Stimulated activated effector memory CD8-positive, alpha-beta T cell treated with anti-CD3 and anti-CD28 coated beads, Interleukin-12 subunit alpha, Interleukin-12 subunit beta, amount 100 ng/mL, for 72 hours (primary cell): ENCODE measurements at regions not wholly inside any gene's neighbourhood (a gene's known extent, or its start where the extent isn't known, plus 50 kb on each side); places are given as distances from the start of the nearest gene placed in this dataset.
A peak's percentile ranks its signal among the peaks of the same experiment; 100 is the strongest.
"Not testable (repeated sequence)": the region's sequence is repeated elsewhere in the genome, so short reads cannot be mapped to it uniquely, and the experiment has no call there.

Source experiments
- ATAC-seq: fragments of 150-1000 bp; cut with Tn5 transposase; 2 replicates; pipeline ENCODE4 v1.10.0; 2021
- DNase-seq, 2 donors: peaks; one replicate each; pipeline ENCODE4 v3.0.0; 2021 to 2022; ENCODE audit warnings: low spot score in 2 of 2
- H3K27ac Mint-ChIP-seq: one replicate; pipeline ENCODE4 v1.8.0; 2022; ENCODE audit warnings: mild to moderate bottlenecking, mixed read lengths
- H3K36me3 Mint-ChIP-seq: one replicate; pipeline ENCODE4 v1.8.0; 2022; ENCODE audit warnings: mild to moderate bottlenecking, mixed read lengths
- H3K4me1 Mint-ChIP-seq: one replicate; pipeline ENCODE4 v1.8.0; 2022; ENCODE audit warnings: mixed read lengths
- H3K4me3 Mint-ChIP-seq: one replicate; pipeline ENCODE4 v1.8.0; 2022; ENCODE audit warnings: mild to moderate bottlenecking, mixed read lengths
- H3K9me3 Mint-ChIP-seq: one replicate; pipeline ENCODE4 v1.8.0; 2022; ENCODE audit warnings: mixed read lengths

GRCh38 chr7:96770758-96771157 is 61.1 kb upstream of the SEM1 start:
- Mint-ChIP-seq H3K36me3 (no peaks in the 10 kb centered on the region), H3K4me1 (no peaks in the 10 kb centered on the region), H3K27ac (no peak overlapping the region), H3K4me3 (no peak overlapping the region), H3K9me3 (no peaks in the 10 kb centered on the region)
- ATAC-seq (no peak), DNase-seq (no peak)

DNA sequence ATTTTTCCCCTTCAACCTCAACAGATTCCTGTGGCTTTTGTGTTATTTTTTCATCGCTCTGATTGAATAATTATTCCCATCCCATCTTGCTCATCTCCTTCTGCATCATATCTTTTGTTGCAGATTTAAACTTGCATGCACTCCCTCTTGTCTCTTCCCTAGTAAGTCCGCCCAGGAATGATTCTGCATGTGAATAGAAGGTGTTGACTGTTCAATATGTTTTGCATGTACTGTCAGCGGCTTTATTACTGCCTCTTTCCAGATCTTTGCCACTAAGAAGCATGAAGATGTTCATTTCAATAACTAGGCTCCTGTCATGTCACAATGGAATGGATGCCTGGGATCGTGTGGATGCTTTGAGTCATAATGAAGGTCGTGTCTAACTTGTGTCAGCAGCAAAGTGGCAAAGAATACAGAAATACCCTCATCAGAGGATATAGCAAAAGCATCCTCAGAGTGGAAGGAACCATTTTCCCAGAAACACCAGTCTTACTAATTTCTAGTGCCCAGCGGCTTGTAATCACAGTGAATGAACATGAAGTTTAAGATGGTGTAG is 62.6 kb upstream of the SEM1 start:
- Mint-ChIP-seq H3K4me3 (no peak overlapping the region), H3K27ac (no peak overlapping the region), H3K9me3 (no peaks in the 10 kb centered on the region), H3K36me3 (no peaks in the 10 kb centered on the region), H3K4me1 (no peaks in the 10 kb centered on the region)
- no peak for DNase-seq
- ATAC-seq: no peak

GRCh38 chr7:96773483-96773882 is 63.8 kb upstream of the SEM1 start:
- no peaks in the 10 kb centered on the region for H3K4me1 Mint-ChIP-seq
- no peaks in the 10 kb centered on the region for H3K36me3 Mint-ChIP-seq
- no peak for ATAC-seq
- H3K4me3 Mint-ChIP-seq: no peak overlapping the region
- no peak for DNase-seq
- no peaks in the 10 kb centered on the region for H3K9me3 Mint-ChIP-seq
- H3K27ac Mint-ChIP-seq: no peak overlapping the region

GRCh38 chr7:96774358-96774757 is 64.7 kb upstream of the SEM1 start:
- ATAC-seq (no peak), DNase-seq (no peak)
- Mint-ChIP-seq H3K4me1 (no peaks in the 10 kb centered on the region), H3K36me3 (no peaks in the 10 kb centered on the region), H3K9me3 (no peaks in the 10 kb centered on the region), H3K27ac (no peak overlapping the region), H3K4me3 (no peak overlapping the region)

DNA sequence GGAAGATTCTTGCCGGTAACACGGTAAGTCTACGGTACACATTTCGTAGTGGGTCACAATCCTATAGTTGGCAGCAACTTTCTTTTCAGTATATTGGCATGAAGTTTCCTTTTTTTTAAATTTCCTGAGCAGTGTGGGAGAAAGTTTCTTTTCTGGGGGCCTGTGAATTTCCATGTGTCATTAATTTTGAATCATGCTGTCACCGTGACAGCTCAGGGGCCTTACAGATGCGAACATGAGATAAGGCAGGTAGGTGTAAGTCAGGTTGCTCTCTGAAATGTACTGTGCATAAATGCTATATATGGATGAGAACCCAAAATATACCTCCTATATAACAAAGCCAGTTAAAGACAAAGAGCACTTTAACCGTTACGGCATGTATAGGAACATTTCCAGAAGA is 65.4 kb upstream of the SEM1 start:
- no peak overlapping the region for H3K4me3 Mint-ChIP-seq

DNA sequence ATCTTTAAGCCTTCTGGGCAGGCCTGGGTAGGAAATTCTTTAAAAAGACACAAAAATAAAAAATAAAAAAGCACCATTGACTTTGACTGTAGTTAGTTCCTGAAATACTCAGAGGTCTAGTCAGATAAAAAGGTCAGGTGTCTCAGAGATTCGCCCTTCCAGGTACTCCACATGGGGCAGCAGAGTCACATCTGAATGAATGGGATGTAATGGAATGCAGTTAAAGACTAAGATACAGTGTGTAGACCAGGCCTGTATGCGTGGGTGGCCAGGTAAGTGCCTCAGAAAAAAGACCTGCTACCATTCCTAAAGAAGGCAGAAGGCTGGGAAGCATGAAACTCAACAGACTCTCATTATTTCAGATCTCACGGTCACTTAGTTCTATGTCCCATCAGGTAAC is 68.6 kb upstream of the SEM1 start:
- Mint-ChIP-seq H3K4me3 (no peak overlapping the region), H3K9me3 (no peaks in the 10 kb centered on the region), H3K36me3 (no peaks in the 10 kb centered on the region), H3K4me1 (peaks cover 6% of the 10 kb centered on the region), H3K27ac (no peak overlapping the region)
- no peak for ATAC-seq
- no peak for DNase-seq

More for the DNA sequence above, 65.4 kb upstream of the SEM1 start:
- Mint-ChIP-seq H3K36me3 (no peaks in the 10 kb centered on the region), H3K4me1 (no peaks in the 10 kb centered on the region), H3K9me3 (no peaks in the 10 kb centered on the region), H3K27ac (no peak overlapping the region)
- ATAC-seq (no peak), DNase-seq (no peak)

GRCh38 chr7:96781919-96782318 is 72.3 kb upstream of the SEM1 start:
- H3K36me3 Mint-ChIP-seq: no peaks in the 10 kb centered on the region
- no peaks in the 10 kb centered on the region for H3K9me3 Mint-ChIP-seq

DNA sequence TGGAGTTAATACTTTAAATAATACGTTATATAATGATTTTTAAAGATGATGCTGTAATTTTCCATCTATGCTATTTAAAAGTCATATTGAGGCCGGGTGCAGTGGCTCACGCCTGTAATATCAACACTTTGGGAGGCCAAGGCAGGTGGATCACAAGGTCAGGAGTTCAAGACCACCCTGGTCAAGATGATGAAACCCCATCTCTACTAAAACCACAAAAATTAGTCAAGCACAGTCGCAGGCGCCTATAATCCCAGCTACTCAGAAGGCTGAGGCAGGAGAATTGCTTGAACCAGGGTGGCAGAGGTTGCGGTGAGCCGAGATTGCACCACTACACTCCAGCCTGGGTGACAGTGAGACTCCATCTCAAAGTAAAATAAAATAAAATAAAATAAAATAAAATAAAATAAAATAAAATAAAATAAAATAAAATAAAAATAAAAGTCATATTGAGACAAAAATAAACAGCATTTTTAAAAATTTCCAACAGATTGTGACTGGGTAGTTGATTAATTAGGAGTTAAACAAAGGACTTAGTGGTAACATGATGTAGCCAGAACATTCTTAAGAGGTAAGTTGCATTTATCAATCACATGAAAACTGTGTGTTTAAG is 73.1 kb upstream of the SEM1 start:
- not testable (repeated sequence) for ATAC-seq, H3K4me3 Mint-ChIP-seq, H3K27ac Mint-ChIP-seq, H3K36me3 Mint-ChIP-seq, H3K4me1 Mint-ChIP-seq, DNase-seq, H3K9me3 Mint-ChIP-seq

More at GRCh38 chr7:96781919-96782318, 72.3 kb upstream of the SEM1 start:
- no peak overlapping the region for H3K4me3 Mint-ChIP-seq
- DNase-seq: no peak
- no peak for ATAC-seq
- peaks cover 6% of the 10 kb centered on the region for H3K4me1 Mint-ChIP-seq
- no peak overlapping the region for H3K27ac Mint-ChIP-seq

- Mint-ChIP-seq H3K4me3 (no peak overlapping the region), H3K27ac (no peak overlapping the region), H3K4me1 (peaks cover 6% of the 10 kb centered on the region), H3K9me3 (no peaks in the 10 kb centered on the region), H3K36me3 (no peaks in the 10 kb centered on the region)
- ATAC-seq (no peak), DNase-seq (no peak)
Measured at GRCh38 chr7:96784597-96784996, 75.0 kb upstream of the SEM1 start.

DNA sequence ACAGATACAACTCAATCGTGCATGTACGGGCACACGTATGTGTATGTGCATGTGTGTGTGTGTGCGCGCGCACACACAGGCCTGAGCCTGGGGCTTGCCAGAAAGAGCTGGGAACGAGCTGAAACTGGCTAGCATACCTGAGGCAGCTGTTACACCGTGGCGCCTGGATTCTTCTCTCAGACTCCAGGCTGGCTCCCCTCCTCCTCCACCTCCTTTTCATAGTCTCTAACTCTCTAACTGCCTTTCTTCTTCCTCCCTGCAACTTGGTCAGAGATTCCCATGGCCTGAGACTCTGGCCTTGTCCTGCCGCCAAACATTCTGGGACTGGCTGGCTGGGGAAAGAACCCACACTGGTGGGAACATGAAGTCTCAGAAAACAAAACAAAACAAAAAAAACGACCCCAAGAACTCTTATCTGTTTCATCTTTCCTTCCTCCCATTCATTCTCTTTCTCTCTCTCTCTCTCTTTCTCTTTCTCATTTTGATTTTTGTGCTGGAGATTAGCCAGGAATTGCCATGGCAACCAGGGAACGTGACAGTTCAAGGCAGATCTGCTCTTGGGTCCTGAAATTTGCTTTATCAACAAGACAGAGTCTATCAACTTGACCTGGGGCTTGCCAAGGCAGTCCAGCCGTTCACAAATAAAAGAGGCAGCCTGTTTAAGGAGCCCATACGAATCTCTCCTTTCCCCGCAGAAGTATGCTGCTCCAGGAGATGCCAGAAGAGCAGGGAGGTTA is 76.8 kb upstream of the SEM1 start:
- DNase-seq (no peak), ATAC-seq (no peak)
- no peaks in the 10 kb centered on the region for H3K36me3 Mint-ChIP-seq
- no peak overlapping the region for H3K4me3 Mint-ChIP-seq
- H3K4me1 Mint-ChIP-seq: peaks cover 6% of the 10 kb centered on the region
- no peak overlapping the region for H3K27ac Mint-ChIP-seq
- no peaks in the 10 kb centered on the region for H3K9me3 Mint-ChIP-seq

DNA sequence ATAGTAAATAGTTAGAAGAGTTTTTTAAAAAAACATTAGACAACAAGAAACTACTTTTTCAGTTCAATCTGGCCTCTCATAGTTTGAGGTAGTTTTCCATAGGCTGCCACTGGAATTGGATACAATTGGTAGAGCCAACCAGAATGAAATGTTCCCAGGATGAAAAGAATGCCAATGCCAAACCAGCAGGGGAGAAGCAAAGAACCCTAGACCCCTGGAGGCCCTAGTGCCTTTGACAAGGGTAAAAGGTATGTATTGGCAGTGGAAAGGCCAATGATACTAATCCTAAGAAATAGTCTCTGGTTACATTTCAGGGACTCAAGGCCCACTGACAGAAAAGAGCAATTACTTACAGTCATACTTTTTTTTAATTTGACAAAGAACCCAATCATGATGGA is 77.4 kb upstream of the SEM1 start:
- Mint-ChIP-seq H3K4me3 (no peak overlapping the region), H3K4me1 (peaks cover 3% of the 10 kb centered on the region), H3K9me3 (no peaks in the 10 kb centered on the region), H3K36me3 (no peaks in the 10 kb centered on the region), H3K27ac (no peak overlapping the region)
- no peak for ATAC-seq
- DNase-seq: no peak

GRCh38 chr7:96789914-96790313 is 80.3 kb upstream of the SEM1 start:
- H3K4me1 Mint-ChIP-seq: no peaks in the 10 kb centered on the region
- no peak overlapping the region for H3K27ac Mint-ChIP-seq
- no peaks in the 10 kb centered on the region for H3K9me3 Mint-ChIP-seq
- no peak for DNase-seq
- no peaks in the 10 kb centered on the region for H3K36me3 Mint-ChIP-seq
- H3K4me3 Mint-ChIP-seq: no peak overlapping the region
- peak; percentile 58 for ATAC-seq

GRCh38 chr7:96792115-96792514 is 82.5 kb upstream of the SEM1 start:
- Mint-ChIP-seq H3K4me3 (no peak overlapping the region), H3K36me3 (no peaks in the 10 kb centered on the region), H3K27ac (no peak overlapping the region), H3K4me1 (no peaks in the 10 kb centered on the region), H3K9me3 (no peaks in the 10 kb centered on the region)
- ATAC-seq (no peak), DNase-seq (no peak)

DNA sequence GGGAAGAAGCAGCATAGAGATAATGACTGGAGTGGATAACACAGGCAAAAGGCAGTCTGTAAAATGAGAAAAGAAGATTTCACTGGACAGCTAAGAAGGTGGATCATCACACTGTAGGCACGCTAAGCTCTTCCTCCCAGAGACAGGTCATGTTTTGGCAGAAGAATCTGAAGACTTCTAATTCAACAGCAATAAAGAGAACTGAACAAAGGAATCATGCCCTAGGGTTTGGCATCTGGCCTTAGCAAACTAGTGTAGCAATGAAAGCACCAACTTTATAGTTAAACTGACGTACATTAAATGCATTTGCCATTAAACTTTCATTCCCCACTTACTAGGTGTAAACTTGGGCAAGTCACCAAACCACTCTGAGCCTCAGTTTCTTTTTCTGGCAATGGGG is 84.4 kb upstream of the SEM1 start:
- no peak overlapping the region for H3K27ac Mint-ChIP-seq
- H3K4me3 Mint-ChIP-seq: no peak overlapping the region
- H3K36me3 Mint-ChIP-seq: no peaks in the 10 kb centered on the region
- H3K9me3 Mint-ChIP-seq: no peaks in the 10 kb centered on the region
- ATAC-seq (no peak), DNase-seq (no peak)
- no peaks in the 10 kb centered on the region for H3K4me1 Mint-ChIP-seq

GRCh38 chr7:96800122-96800521 is 90.5 kb upstream of the SEM1 start:
- H3K27ac Mint-ChIP-seq: no peak overlapping the region
- no peaks in the 10 kb centered on the region for H3K4me1 Mint-ChIP-seq
- no peak overlapping the region for H3K4me3 Mint-ChIP-seq
- no peaks in the 10 kb centered on the region for H3K36me3 Mint-ChIP-seq
- no peaks in the 10 kb centered on the region for H3K9me3 Mint-ChIP-seq
- DNase-seq (no peak), ATAC-seq (no peak)

GRCh38 chr7:96800824-96801223 is 91.2 kb upstream of the SEM1 start:
- Mint-ChIP-seq H3K4me3 (no peak overlapping the region), H3K4me1 (no peaks in the 10 kb centered on the region), H3K27ac (no peak overlapping the region), H3K9me3 (no peaks in the 10 kb centered on the region), H3K36me3 (no peaks in the 10 kb centered on the region)
- ATAC-seq (no peak), DNase-seq (no peak)
